Ishikawa (cell line): ENCODE measurements at regions not wholly inside any gene's neighbourhood (a gene's known extent, or its start where the extent isn't known, plus 50 kb on each side); places are given as distances from the start of the nearest gene placed in this dataset.

ENCODE experiments used
- CEBPB ChIP-seq: IDR thresholded peaks from 2 replicates; pipeline ENCODE4 v1.6.1; 2012
- CREB1 ChIP-seq: IDR thresholded peaks from 2 replicates; pipeline ENCODE4 v1.6.1; 2012; ENCODE audit warnings: low read depth
- EGR1 ChIP-seq: IDR thresholded peaks from 2 replicates; pipeline ENCODE4 v1.6.1; 2012
- EP300 ChIP-seq: IDR thresholded peaks from 2 replicates; pipeline ENCODE4 v1.6.1; 2012; ENCODE audit warnings: borderline replicate concordance
- FOXM1 ChIP-seq: IDR thresholded peaks from 2 replicates; pipeline ENCODE4 v1.6.1; 2012; ENCODE audit warnings: low read depth, borderline replicate concordance
- MAX ChIP-seq: IDR thresholded peaks from 2 replicates; pipeline ENCODE4 v1.6.1; 2012
- NFIC ChIP-seq: IDR thresholded peaks from 2 replicates; pipeline ENCODE4 v1.6.1; 2012
- RAD21 ChIP-seq: IDR thresholded peaks from 2 replicates; pipeline ENCODE4 v1.6.1; 2012; ENCODE audit warnings: low read depth
- REST ChIP-seq: IDR thresholded peaks from 2 replicates; pipeline ENCODE4 v1.6.1; 2012; ENCODE audit warnings: low read depth, mild to moderate bottlenecking
- TAF1 ChIP-seq: IDR thresholded peaks from 2 replicates; pipeline ENCODE4 v1.6.1; 2012; ENCODE audit warnings: low read depth, mild to moderate bottlenecking
- TCF12 ChIP-seq: IDR thresholded peaks from 2 replicates; pipeline ENCODE4 v1.6.1; 2012; ENCODE audit warnings: low read depth
- TEAD4 ChIP-seq: IDR thresholded peaks from 2 replicates; pipeline ENCODE4 v1.6.1; 2012
- USF1 ChIP-seq: IDR thresholded peaks from 2 replicates; pipeline ENCODE4 v1.6.1; 2012
- YY1 ChIP-seq: IDR thresholded peaks from 2 replicates; pipeline ENCODE4 v1.6.1; 2012; ENCODE audit warnings: low read depth
- ZBTB7A ChIP-seq: IDR thresholded peaks from 2 replicates; pipeline ENCODE4 v1.6.1; 2012; ENCODE audit warnings: low read depth

- no peak for TF ChIP-seq REST
- TF ChIP-seq ZBTB7A, result no peak
- TF ChIP-seq NFIC, result no peak
- TF ChIP-seq MAX, result no peak
- TF ChIP-seq EP300, result no peak
- TF ChIP-seq FOXM1, result no peak
- TF ChIP-seq TAF1, result no peak
These were observed 250.4 kb upstream of the JADE1 start for GRCh38 chr4:128558896-128559679.

GRCh38 chr4:128556756-128557155 lies 252.7 kb upstream of the JADE1 start:
- TF ChIP-seq TCF12, result no peak
- TF ChIP-seq RAD21, result no peak
- no peak for TF ChIP-seq MAX
- no peak for TF ChIP-seq TAF1
- TF ChIP-seq YY1, result no peak
- no peak for TF ChIP-seq ZBTB7A
- TF ChIP-seq CREB1, result no peak
- no peak for TF ChIP-seq EP300
- no peak for TF ChIP-seq REST
- TF ChIP-seq EGR1, result no peak
- TF ChIP-seq CEBPB, result no peak
- TF ChIP-seq USF1, result no peak
- no peak for TF ChIP-seq FOXM1
- TF ChIP-seq NFIC, result no peak
- no peak for TF ChIP-seq TEAD4

- no peak for TF ChIP-seq REST
- no peak for TF ChIP-seq NFIC
- no peak for TF ChIP-seq TEAD4
- no peak for TF ChIP-seq TAF1
- TF ChIP-seq EP300, result no peak
- TF ChIP-seq CREB1, result no peak
- TF ChIP-seq USF1, result no peak
- TF ChIP-seq FOXM1, result no peak
- no peak for TF ChIP-seq YY1
- no peak for TF ChIP-seq EGR1
- no peak for TF ChIP-seq ZBTB7A
- no peak for TF ChIP-seq RAD21
- no peak for TF ChIP-seq MAX
- TF ChIP-seq TCF12, result no peak
These were observed 255.6 kb upstream of the JADE1 start for GRCh38 chr4:128553686-128554515.

- TF ChIP-seq EP300, result no peak
- TF ChIP-seq YY1, result no peak
- TF ChIP-seq FOXM1, result no peak
- no peak for TF ChIP-seq ZBTB7A
These were observed 257.0 kb upstream of the JADE1 start for GRCh38 chr4:128552586-128552907.
